Mesothelial cell of epicardium (in vitro differentiated cells): ENCODE measurements at regions not wholly inside any gene's neighbourhood (a gene's known extent, or its start where the extent isn't known, plus 50 kb on each side); places are given as distances from the start of the nearest gene placed in this dataset.

Experiments used
- DNase-seq, 2 experiments: peaks; one replicate each; pipeline ENCODE4 v3.0.0; 2021; ENCODE audit warnings: low spot score in 2 of 2; ENCODE audit not compliant: unreplicated experiment in 2 of 2
- H3K27ac Mint-ChIP-seq: 2 replicates; pipeline ENCODE4 v1.8.0; 2021; ENCODE audit warnings: mixed read lengths
- H3K27me3 Mint-ChIP-seq: 2 replicates; pipeline ENCODE4 v1.8.0; 2021; ENCODE audit warnings: low read depth, mixed read lengths
- H3K36me3 Mint-ChIP-seq: 2 replicates; pipeline ENCODE4 v1.8.0; 2021; ENCODE audit warnings: mixed read lengths
- H3K4me1 Mint-ChIP-seq: 2 replicates; pipeline ENCODE4 v1.8.0; 2021; ENCODE audit warnings: mixed read lengths
- H3K4me3 Mint-ChIP-seq: 2 replicates; pipeline ENCODE4 v1.8.0; 2021; ENCODE audit warnings: mild to moderate bottlenecking, moderate library complexity, mixed read lengths
- H3K9me3 Mint-ChIP-seq: 2 replicates; pipeline ENCODE4 v1.8.0; 2021; ENCODE audit warnings: mixed read lengths
- CTCF ChIP-seq: fragments of 200-600 bp; sonication (generic); IDR thresholded peaks from one replicate; pipeline ENCODE4 v1.5.0; 2021; ENCODE audit warnings: antibody characterized with exemption; ENCODE audit not compliant: unreplicated experiment

GRCh38 chr3:180743813-180744590, 64.7 kb upstream of the CCDC39 start:
- Mint-ChIP-seq H3K9me3 (no peaks in the 10 kb centered on the region), H3K36me3 (no peaks in the 10 kb centered on the region), H3K27me3 (peaks cover 12% of the 10 kb centered on the region), H3K4me1 (no peaks in the 10 kb centered on the region), H3K4me3 (no peak overlapping the region), H3K27ac (no peak overlapping the region)
- DNase-seq = no peak
- no peak for TF ChIP-seq CTCF

GRCh38 chr3:180747805-180748361, 68.6 kb upstream of the CCDC39 start:
- Mint-ChIP-seq H3K9me3 (no peaks in the 10 kb centered on the region), H3K27me3 (peaks cover 8% of the 10 kb centered on the region), H3K4me1 (no peaks in the 10 kb centered on the region), H3K36me3 (no peaks in the 10 kb centered on the region), H3K27ac (no peak overlapping the region), H3K4me3 (no peak overlapping the region)
- DNase-seq = no peak
- no peak for TF ChIP-seq CTCF

GRCh38 chr3:180749322-180749721, 70.0 kb upstream of the CCDC39 start:
- no peak overlapping the region for H3K4me3 Mint-ChIP-seq
- no peak overlapping the region for H3K27ac Mint-ChIP-seq
- no peak for DNase-seq
- H3K36me3 Mint-ChIP-seq = no peaks in the 10 kb centered on the region
- TF ChIP-seq CTCF = no peak
- H3K4me1 Mint-ChIP-seq = no peaks in the 10 kb centered on the region
- peaks cover 3% of the 10 kb centered on the region for H3K27me3 Mint-ChIP-seq
- no peaks in the 10 kb centered on the region for H3K9me3 Mint-ChIP-seq

- H3K4me1 Mint-ChIP-seq = no peaks in the 10 kb centered on the region
- no peak overlapping the region for H3K27ac Mint-ChIP-seq
- H3K9me3 Mint-ChIP-seq = no peaks in the 10 kb centered on the region
- no peak overlapping the region for H3K4me3 Mint-ChIP-seq
- no peaks in the 10 kb centered on the region for H3K36me3 Mint-ChIP-seq
- H3K27me3 Mint-ChIP-seq = peaks cover 3% of the 10 kb centered on the region
- no peak for TF ChIP-seq CTCF
- no peak for DNase-seq
Measured at GRCh38 chr3:180749796-180750195, 70.5 kb upstream of the CCDC39 start.

- H3K4me1 Mint-ChIP-seq = no peaks in the 10 kb centered on the region
- no peak for DNase-seq
- no peaks in the 10 kb centered on the region for H3K27me3 Mint-ChIP-seq
- peaks cover 4% of the 10 kb centered on the region for H3K9me3 Mint-ChIP-seq
- no peak for TF ChIP-seq CTCF
- no peaks in the 10 kb centered on the region for H3K36me3 Mint-ChIP-seq
- H3K27ac Mint-ChIP-seq = no peak overlapping the region
- no peak overlapping the region for H3K4me3 Mint-ChIP-seq
Measured at GRCh38 chr3:180755556-180755955, 76.3 kb upstream of the CCDC39 start.
